Type B pancreatic cell (in vitro differentiated cells): ENCODE measurements at regions not wholly inside any gene's neighbourhood (a gene's known extent, or its start where the extent isn't known, plus 50 kb on each side); places are given as distances from the start of the nearest gene placed in this dataset.

ENCODE experiments used
- DNase-seq: peaks from one replicate; pipeline ENCODE4 v3.0.0; 2021; ENCODE audit warnings: mixed read lengths; ENCODE audit not compliant: unreplicated experiment; ENCODE audit errors: extremely low spot score
- H3K27ac Mint-ChIP-seq: 2 replicates; pipeline ENCODE4 v1.8.0; 2021; ENCODE audit warnings: mild to moderate bottlenecking, mixed read lengths
- H3K27me3 Mint-ChIP-seq: 2 replicates; pipeline ENCODE4 v1.8.0; 2021; ENCODE audit warnings: mixed read lengths
- H3K36me3 Mint-ChIP-seq: 2 replicates; pipeline ENCODE4 v1.8.0; 2021; ENCODE audit warnings: mixed read lengths
- H3K4me1 Mint-ChIP-seq: one replicate; pipeline ENCODE4 v1.8.0; 2021; ENCODE audit warnings: mixed read lengths; ENCODE audit not compliant: unreplicated experiment
- H3K4me3 Mint-ChIP-seq: 2 replicates; pipeline ENCODE4 v1.8.0; 2021; ENCODE audit warnings: mild to moderate bottlenecking, mixed read lengths
- H3K9me3 Mint-ChIP-seq: 2 replicates; pipeline ENCODE4 v1.8.0; 2021; ENCODE audit warnings: mixed read lengths
- CTCF ChIP-seq: fragments of 200-600 bp; sonication (generic); conservative IDR thresholded peaks from 2 replicates; pipeline ENCODE4 v1.5.0; 2021; ENCODE audit warnings: antibody characterized with exemption, mild to moderate bottlenecking

GRCh38 chr13:111401755-111402154, 81.3 kb downstream of the TEX29 start:
- DNase-seq = no peak
- H3K9me3 Mint-ChIP-seq = no peaks in the 10 kb centered on the region
- H3K36me3 Mint-ChIP-seq = no peaks in the 10 kb centered on the region
- H3K27ac Mint-ChIP-seq = no peak overlapping the region
- no peaks in the 10 kb centered on the region for H3K4me1 Mint-ChIP-seq
- TF ChIP-seq CTCF = no peak
- H3K27me3 Mint-ChIP-seq = peaks cover 26% of the 10 kb centered on the region
- no peak overlapping the region for H3K4me3 Mint-ChIP-seq

DNA sequence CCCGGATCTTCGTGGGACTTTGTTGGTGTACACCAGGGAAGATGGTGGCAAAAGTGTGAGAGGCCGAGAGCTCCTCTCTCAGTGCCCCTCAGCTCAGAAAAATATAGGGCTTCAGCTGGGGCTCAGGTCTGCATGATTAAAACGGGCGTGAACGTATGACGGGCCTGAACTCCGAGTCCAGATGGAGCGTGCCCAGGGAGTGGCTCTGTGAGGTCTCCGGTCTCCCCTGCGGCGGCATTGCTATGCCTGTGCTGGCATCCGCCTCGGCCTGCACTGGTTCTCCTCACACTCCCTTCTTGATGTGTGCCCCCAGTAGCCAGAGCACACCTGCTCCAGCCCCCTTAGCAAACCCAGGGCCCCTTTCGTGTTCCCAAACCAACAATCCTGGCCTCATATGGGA, 82.0 kb downstream of the TEX29 start:
- Mint-ChIP-seq H3K27me3 (peaks cover 28% of the 10 kb centered on the region), H3K36me3 (no peaks in the 10 kb centered on the region), H3K4me1 (no peaks in the 10 kb centered on the region), H3K27ac (no peak overlapping the region), H3K4me3 (no peak overlapping the region), H3K9me3 (no peaks in the 10 kb centered on the region)
- no peak for DNase-seq
- no peak for TF ChIP-seq CTCF

DNA sequence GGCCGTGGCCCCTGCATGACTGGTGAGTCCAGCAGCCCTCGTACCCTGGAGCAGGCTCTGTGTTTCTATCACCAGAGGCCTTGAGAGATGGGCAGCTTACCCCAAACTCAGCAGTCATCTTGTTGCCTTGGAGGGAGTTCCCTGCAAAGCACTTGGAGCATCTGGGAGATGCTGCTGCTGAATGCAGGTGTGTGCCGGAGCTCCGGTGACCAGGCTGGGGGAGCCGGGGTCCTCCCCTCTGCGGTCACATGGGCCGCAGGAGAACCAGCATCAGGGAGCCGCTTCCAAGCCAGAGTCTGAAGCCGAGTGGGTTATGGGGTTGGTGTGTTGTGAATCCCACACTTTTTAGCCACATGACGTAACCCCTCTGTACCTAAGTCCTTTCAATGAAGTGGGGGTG, 82.8 kb downstream of the TEX29 start:
- H3K27ac Mint-ChIP-seq = no peak overlapping the region
- TF ChIP-seq CTCF = no peak
- peaks cover 31% of the 10 kb centered on the region for H3K27me3 Mint-ChIP-seq
- DNase-seq = no peak
- H3K9me3 Mint-ChIP-seq = no peaks in the 10 kb centered on the region
- H3K36me3 Mint-ChIP-seq = no peaks in the 10 kb centered on the region
- no peaks in the 10 kb centered on the region for H3K4me1 Mint-ChIP-seq
- H3K4me3 Mint-ChIP-seq = no peak overlapping the region

DNA sequence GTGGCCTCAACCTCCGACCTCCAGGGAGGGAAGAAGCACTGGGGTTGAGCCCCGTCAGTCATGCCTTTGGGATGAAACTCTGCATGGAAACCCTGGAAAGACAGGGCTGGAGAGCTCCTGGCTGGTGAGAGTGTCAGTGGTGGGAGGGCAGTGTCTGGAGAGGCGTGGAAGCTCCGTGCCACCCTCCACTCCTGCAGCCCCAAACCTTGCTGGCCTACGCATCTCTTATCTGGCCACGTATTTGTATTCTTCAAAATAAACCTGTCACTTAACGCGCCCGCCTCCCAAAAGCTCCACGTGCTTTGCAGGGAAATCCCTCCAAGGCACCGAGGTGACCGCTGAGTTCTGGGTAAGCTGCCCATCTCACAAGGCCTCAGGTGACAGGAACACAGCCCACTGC, 84.3 kb downstream of the TEX29 start:
- Mint-ChIP-seq H3K27ac (no peak overlapping the region), H3K36me3 (no peaks in the 10 kb centered on the region), H3K27me3 (peaks cover 28% of the 10 kb centered on the region), H3K4me1 (no peaks in the 10 kb centered on the region), H3K9me3 (no peaks in the 10 kb centered on the region), H3K4me3 (no peak overlapping the region)
- no peak for DNase-seq
- no peak for TF ChIP-seq CTCF

DNA sequence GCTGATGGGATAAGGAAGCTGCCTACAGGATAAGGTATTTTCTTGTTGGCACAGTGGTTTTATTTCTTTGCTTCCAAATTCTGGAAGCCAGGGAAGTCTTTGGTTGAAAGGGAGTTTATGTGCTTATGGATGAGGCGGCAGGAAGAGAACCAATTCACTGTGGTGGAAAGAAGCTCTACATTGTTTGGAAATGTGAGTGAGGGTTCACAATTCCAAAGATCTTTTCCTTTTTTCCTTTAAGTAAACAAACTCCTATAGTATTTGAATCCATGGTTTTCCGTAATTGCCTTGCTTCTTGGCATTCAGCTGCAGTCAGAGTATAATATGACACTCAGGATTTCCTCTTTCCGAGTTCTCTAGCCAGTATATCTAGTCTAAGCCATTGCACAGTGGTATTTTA, 86.2 kb downstream of the TEX29 start:
- H3K27ac Mint-ChIP-seq = no peak overlapping the region
- peaks cover 25% of the 10 kb centered on the region for H3K27me3 Mint-ChIP-seq
- no peak overlapping the region for H3K4me3 Mint-ChIP-seq
- H3K9me3 Mint-ChIP-seq = no peaks in the 10 kb centered on the region
- H3K4me1 Mint-ChIP-seq = peaks cover under 1% of the 10 kb centered on the region
- no peaks in the 10 kb centered on the region for H3K36me3 Mint-ChIP-seq
- DNase-seq = no peak
- no peak for TF ChIP-seq CTCF
